ENCODE measurements at regions not wholly inside any gene's neighbourhood (a gene's known extent, or its start where the extent isn't known, plus 50 kb on each side); places are given as distances from the start of the nearest gene placed in this dataset.

GRCh38 chr15:92224843-92225242 lies 168.8 kb upstream of the ST8SIA2 start:
- DNase-seq (ENCODE audit: low spot score) = peak; percentile 14

- DNase-seq (ENCODE audit: low spot score) = peak; percentile 17
Measured at GRCh38 chr15:92226020-92226612, 167.6 kb upstream of the ST8SIA2 start.

- no peak for DNase-seq (ENCODE audit: low spot score)
Measured at GRCh38 chr15:92228830-92229229, 164.9 kb upstream of the ST8SIA2 start.

GRCh38 chr15:92231461-92231860 lies 162.2 kb upstream of the ST8SIA2 start:
- DNase-seq (ENCODE audit: low spot score) = no peak

- no peak for DNase-seq (ENCODE audit: low spot score)
Measured at GRCh38 chr15:92232317-92232716, 161.4 kb upstream of the ST8SIA2 start.

GRCh38 chr15:92232876-92233275 lies 160.8 kb upstream of the ST8SIA2 start:
- no peak for DNase-seq (ENCODE audit: low spot score)

- DNase-seq (ENCODE audit: low spot score) = no peak
Measured at GRCh38 chr15:92243227-92243626, 150.5 kb upstream of the ST8SIA2 start.

- DNase-seq (ENCODE audit: low spot score) = no peak
Measured at GRCh38 chr15:92244703-92245102, 149.0 kb upstream of the ST8SIA2 start.

- no peak for DNase-seq (ENCODE audit: low spot score)
Measured at GRCh38 chr15:92247649-92248242, 145.9 kb upstream of the ST8SIA2 start.

- DNase-seq (ENCODE audit: low spot score) = no peak
Measured at GRCh38 chr15:92266796-92267685, 126.6 kb upstream of the ST8SIA2 start.

GRCh38 chr15:92268900-92269299 lies 124.8 kb upstream of the ST8SIA2 start:
- DNase-seq (ENCODE audit: low spot score) = no peak

- no peak for DNase-seq (ENCODE audit: low spot score)
Measured at GRCh38 chr15:92271179-92271578, 122.5 kb upstream of the ST8SIA2 start.

- no peak for DNase-seq (ENCODE audit: low spot score)
Measured at GRCh38 chr15:92272106-92272505, 121.6 kb upstream of the ST8SIA2 start.

- no peak for DNase-seq (ENCODE audit: low spot score)
Measured at GRCh38 chr15:92273286-92273685, 120.4 kb upstream of the ST8SIA2 start.

- DNase-seq (ENCODE audit: low spot score) = no peak
Measured at GRCh38 chr15:92273723-92274122, 120.0 kb upstream of the ST8SIA2 start.

GRCh38 chr15:92277776-92278175 lies 115.9 kb upstream of the ST8SIA2 start:
- peak; percentile 58 for DNase-seq (ENCODE audit: low spot score)

- no peak for DNase-seq (ENCODE audit: low spot score)
Measured at GRCh38 chr15:92283813-92284212, 109.9 kb upstream of the ST8SIA2 start.

GRCh38 chr15:92288755-92289154 lies 104.9 kb upstream of the ST8SIA2 start:
- no peak for DNase-seq (ENCODE audit: low spot score)

- no peak for DNase-seq (ENCODE audit: low spot score)
Measured at GRCh38 chr15:92289733-92290132, 103.9 kb upstream of the ST8SIA2 start.

- DNase-seq (ENCODE audit: low spot score) = no peak
Measured at GRCh38 chr15:92290359-92290992, 103.2 kb upstream of the ST8SIA2 start.

- no peak for DNase-seq (ENCODE audit: low spot score)
Measured at GRCh38 chr15:92291900-92292299, 101.8 kb upstream of the ST8SIA2 start.

- DNase-seq (ENCODE audit: low spot score) = peak; percentile 2
Measured at GRCh38 chr15:92294759-92295158, 98.9 kb upstream of the ST8SIA2 start.

All from RKO (cell line).